SK-N-DZ (cell line): ENCODE measurements at regions not wholly inside any gene's neighbourhood (a gene's known extent, or its start where the extent isn't known, plus 50 kb on each side); places are given as distances from the start of the nearest gene placed in this dataset.
"Not testable (repeated sequence)": the region's sequence is repeated elsewhere in the genome, so short reads cannot be mapped to it uniquely, and the experiment has no call there.

Source experiments
- DNase-seq: peaks from one replicate; pipeline ENCODE4 v3.0.0-alpha.2; 2015; ENCODE audit warnings: low spot score

- not testable (repeated sequence) for DNase-seq
Measured at GRCh38 chr3:13228169-13228568, 154.9 kb upstream of the IQSEC1 start.

- no peak for DNase-seq
Measured at GRCh38 chr3:13227315-13228165, 154.3 kb upstream of the IQSEC1 start.

- DNase-seq = no peak
Measured at GRCh38 chr3:13224967-13225366, 151.7 kb upstream of the IQSEC1 start.

- no peak for DNase-seq
Measured at GRCh38 chr3:13223574-13224237, 150.5 kb upstream of the IQSEC1 start.

DNA sequence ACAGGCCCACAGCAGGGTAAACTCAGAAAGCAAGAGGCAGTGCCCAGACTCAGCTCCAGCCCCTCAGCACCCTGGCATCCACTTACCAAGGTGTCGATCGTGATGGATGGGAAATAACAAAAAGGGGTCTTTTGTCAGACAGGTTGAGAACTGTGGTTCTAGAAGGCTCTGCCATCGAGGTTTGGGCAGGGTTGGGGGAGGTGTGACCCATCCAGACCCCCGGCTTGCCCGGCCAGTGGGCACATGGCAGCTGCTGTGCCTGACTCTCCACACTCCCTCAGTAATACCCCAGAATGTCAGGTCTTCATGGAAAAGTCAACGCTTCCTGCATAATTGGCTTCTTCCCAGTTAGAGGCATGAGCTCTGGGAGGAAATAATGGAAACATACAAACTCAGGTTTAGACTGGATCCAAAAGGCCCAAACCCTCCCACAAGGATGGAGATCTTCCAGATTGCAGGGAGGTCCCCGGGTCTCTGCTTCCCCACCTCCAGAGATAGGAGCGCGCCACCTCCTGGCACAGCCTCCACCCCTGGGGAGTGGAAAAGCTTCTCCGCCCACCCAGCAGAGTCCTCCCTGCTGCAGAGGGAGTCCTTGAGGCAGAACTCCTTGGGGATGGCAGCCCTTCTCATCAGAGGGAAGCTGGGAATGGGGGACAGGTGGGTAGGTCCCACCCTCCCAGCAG lies 149.8 kb upstream of the IQSEC1 start:
- no peak for DNase-seq

- DNase-seq = no peak
Measured at GRCh38 chr3:13222131-13222530, 148.9 kb upstream of the IQSEC1 start.

DNA sequence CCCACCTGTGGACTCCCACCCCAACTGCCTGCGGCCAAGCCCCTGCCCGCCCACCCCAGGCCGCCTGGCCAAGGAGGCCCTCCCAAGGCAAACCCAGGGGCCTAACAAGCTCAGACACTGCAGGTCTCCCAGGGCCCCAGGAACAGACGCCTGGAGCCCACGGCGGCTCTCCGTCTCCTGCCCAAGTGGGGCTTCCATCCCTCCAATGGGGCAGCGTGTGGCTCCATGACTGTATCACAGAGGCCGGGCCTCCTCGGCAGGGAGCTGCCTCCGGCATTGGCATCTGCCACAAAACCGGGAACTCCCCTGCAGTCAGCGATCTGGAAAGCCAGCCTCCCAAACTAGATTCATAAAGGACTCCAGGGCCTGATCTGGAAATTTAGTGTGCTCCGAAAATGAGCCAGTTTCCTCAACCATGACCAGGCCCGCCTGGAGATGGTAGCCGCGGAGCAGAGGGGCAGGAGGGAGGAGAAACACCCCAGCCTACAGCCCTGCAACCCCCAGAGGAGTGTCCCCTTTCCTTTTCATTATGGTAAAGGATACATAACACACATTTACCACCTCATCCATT lies 148.3 kb upstream of the IQSEC1 start:
- DNase-seq = no peak

- DNase-seq = no peak
Measured at GRCh38 chr3:13220991-13221390, 147.8 kb upstream of the IQSEC1 start.

DNA sequence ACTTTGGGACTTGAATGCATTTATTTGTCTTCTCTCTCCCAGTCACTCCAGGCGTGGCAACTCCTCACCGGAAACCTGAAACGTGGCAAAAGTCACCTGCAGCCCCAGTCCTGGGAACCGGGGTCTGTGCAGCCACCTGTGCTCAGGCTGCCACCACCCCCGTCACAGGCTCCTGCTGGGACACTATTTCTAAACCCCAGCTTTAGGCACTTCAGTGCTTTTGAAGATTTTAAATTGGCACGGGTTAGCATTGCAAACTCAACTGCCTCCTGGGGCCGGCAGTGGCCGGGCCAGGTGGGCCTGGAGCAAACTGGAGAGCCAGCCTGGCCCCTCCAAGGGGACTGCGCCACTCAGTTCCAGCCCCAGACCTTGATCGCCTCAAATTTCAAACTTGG lies 146.7 kb upstream of the IQSEC1 start:
- DNase-seq = no peak

- DNase-seq = no peak
Measured at GRCh38 chr3:13219077-13219901, 146.1 kb upstream of the IQSEC1 start.

- no peak for DNase-seq
Measured at GRCh38 chr3:13218541-13218908, 145.3 kb upstream of the IQSEC1 start.

DNA sequence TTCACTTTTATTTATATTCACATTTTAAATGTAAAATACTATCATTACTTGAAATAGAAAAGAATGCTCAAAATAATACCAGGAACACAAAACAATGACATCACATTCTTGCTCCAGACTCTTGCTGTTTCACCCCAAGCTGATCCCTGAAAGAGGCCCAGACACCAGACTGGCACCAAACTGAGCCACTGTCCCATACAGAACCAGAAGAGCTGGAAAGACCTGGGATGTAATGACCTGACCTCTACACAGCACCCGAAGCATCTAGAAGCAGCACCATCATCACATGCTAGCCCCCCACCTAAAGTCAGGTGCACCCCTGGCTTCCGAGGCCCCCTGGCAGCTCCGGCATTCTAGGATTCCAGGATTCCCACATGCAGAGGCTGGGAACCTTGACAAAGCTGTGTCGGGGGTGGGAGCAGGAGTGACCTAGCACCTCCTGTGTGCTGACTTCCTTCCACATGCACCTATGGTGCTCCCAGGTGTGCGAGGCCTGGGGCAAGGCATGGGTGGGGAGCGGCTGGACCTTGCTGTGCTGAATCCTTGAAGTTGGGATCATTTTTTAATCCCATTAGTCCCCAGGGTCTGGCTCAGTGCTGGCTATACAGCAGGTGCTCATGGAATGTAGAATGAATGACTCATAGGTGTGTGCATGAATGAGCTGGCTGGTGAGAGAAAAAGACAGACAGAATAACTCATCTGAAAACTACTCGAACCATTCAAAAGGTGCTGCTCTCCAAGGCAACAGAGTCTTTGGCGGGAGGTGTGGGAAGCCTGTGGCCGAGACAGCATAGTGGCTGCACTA lies 144.7 kb upstream of the IQSEC1 start:
- DNase-seq = no peak

- no peak for DNase-seq
Measured at GRCh38 chr3:13217253-13217652, 144.0 kb upstream of the IQSEC1 start.

DNA sequence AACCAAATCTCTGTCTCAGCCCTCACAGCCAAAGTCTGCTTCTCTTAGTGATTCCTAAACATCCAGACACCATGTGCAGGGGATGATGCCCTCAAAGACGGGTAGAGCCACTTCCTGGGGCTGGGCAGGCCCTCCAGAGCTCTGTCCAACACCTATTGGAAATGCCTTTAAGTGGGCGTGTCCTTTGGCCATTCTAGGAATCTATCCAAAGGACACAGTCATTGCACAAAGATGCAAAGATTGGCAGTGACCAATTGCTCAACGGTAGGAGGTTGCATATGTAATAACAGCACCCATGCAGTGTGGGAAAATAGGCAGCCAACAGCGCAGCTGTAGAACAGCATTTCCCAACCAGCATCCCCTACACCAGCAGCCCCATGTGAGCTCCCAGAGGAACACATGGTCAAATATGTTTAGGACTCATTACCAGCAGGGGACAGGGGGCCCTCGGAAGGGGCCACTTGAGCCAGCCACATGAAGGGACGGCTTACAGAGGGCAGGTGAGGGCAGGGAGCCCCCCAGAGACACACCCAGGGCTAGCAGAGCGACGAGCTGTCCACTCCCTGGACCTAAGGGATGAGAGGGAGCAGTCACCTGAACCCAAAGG lies 142.8 kb upstream of the IQSEC1 start:
- no peak for DNase-seq

GRCh38 chr3:13214847-13215472 lies 141.7 kb upstream of the IQSEC1 start:
- DNase-seq = no peak

DNA sequence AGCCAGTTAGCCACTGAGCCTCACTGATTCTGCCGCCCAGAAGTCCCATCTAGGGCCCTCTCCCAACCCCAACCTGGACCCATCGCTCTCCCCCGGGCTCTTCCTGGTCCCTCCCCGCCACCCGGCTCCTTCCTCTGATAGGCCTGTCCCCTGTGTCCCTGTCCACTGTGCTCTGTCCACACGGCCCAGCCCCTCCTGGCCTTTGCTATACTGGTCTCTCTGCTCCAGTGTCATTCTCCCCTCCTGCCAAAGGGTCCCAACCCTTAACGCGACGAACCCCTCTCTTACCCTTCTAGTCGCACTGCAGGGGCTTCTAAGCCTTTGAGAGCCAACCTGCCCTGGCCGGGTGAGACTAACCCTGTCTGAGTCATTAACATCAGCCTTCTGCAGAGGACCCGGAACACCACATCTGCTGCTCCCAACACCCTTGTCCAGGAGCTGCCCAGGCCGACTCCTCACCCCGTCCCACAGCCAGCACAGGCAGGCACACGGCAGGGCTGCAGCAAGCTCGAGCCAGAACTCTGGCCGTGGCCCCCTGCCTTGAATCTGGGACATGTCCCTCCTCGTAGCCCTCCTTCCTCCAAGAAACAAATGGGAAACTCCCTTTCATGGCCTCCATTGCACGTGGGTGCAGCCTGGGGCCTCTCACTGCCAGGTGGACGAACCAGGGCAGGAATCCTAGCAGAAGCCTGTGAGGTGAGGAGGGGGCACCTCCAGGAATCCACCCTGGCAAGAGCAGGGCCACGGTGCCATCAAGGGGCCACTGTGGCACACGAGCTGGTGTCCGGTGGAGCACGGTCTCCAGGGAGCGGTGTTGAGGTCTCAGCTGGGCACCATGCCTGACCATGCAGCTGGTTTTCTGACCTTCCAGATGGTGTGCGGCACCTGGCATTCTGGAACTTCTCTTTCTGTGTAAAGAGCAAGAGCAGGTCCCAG lies 140.9 kb upstream of the IQSEC1 start:
- DNase-seq = no peak

- no peak for DNase-seq
Measured at GRCh38 chr3:13213490-13213889, 140.3 kb upstream of the IQSEC1 start.

GRCh38 chr3:13211605-13212210 lies 138.5 kb upstream of the IQSEC1 start:
- DNase-seq = no peak
